GM21528 (cell line): ENCODE measurements at regions not wholly inside any gene's neighbourhood (a gene's known extent, or its start where the extent isn't known, plus 50 kb on each side); places are given as distances from the start of the nearest gene placed in this dataset.
"Not testable (repeated sequence)": the region's sequence is repeated elsewhere in the genome, so short reads cannot be mapped to it uniquely, and the experiment has no call there.

Experiments used
- ATAC-seq: cut with Tn5 transposase; IDR thresholded peaks from one replicate; pipeline ENCODE4 v1.9.1; 2021; ENCODE audit warnings: mild to moderate bottlenecking, moderate library complexity; ENCODE audit not compliant: unreplicated experiment, low FRiP score

GRCh38 chr6:22115559-22115958 is 181.3 kb downstream of the PRL start:
- no peak for ATAC-seq

GRCh38 chr6:22117631-22118030 is 179.2 kb downstream of the PRL start:
- ATAC-seq, result no peak

GRCh38 chr6:22119500-22119899 is 177.3 kb downstream of the PRL start:
- ATAC-seq, result no peak

- no peak for ATAC-seq
Measured at GRCh38 chr6:22124756-22125155, 172.1 kb downstream of the PRL start.

GRCh38 chr6:22126910-22127309 is 169.9 kb downstream of the PRL start:
- ATAC-seq, result no peak

DNA sequence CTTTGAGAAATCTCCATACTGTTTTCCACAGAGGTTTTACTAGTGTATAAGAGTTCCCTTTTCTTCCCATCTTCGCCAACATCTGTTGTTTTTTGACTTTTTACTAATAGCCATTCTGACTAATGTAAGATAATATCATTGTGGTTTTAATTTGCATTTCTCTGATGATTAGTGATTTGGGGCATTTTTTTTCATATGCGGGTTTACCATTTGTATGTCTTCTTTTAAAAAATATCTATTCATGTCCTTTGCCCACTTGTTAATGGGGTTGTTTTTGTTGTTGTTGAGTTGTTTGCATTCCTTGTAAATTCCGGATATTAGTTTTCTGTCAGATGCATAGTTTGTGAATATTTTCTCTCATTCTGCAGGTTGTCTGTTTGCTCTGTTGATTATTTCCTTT is 167.1 kb downstream of the PRL start:
- no peak for ATAC-seq

DNA sequence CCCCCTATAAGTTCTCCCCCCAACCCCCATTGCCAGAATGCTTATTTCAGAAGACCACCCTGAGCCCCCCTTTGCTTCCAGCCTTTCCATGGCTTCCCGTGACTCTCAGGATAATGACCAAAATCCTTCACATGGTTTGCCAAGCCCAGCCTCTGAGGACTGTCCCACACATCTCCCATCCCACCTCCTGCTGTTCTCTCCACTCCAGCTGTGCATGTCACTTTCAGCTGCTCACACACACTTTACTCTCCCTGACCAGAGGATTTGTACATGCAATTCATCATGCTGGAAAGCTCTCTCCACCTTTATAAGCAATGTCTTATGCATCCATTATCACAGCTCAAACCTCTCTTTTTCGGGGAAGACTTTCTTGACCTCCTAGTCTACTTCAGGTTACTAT is 164.2 kb downstream of the PRL start:
- no peak for ATAC-seq

- no peak for ATAC-seq
Measured at GRCh38 chr6:22133357-22133756, 163.5 kb downstream of the PRL start.

GRCh38 chr6:22134308-22134707 is 162.5 kb downstream of the PRL start:
- ATAC-seq, result no peak

- no peak for ATAC-seq
Measured at GRCh38 chr6:22135395-22135794, 161.4 kb downstream of the PRL start.

DNA sequence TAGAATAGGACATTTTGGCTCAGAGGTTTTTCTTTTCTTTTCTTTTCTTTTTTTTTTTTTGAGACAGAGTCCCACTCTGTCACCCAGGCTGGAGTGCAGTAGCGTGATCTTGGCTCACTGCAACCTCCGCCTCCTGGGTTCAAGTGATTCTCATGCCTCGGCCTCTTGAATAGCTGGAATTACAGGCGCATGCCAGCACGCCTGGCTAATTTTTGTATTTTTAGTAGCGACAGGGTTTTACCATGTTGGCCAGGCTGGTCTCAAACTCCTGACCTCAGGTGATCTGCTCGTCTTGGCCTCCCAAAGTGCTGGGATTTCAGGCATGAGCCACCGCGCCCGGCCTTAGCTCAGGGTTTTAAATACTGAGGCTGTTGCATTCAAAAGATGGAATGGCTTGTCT is 156.1 kb downstream of the PRL start:
- not testable (repeated sequence) for ATAC-seq

DNA sequence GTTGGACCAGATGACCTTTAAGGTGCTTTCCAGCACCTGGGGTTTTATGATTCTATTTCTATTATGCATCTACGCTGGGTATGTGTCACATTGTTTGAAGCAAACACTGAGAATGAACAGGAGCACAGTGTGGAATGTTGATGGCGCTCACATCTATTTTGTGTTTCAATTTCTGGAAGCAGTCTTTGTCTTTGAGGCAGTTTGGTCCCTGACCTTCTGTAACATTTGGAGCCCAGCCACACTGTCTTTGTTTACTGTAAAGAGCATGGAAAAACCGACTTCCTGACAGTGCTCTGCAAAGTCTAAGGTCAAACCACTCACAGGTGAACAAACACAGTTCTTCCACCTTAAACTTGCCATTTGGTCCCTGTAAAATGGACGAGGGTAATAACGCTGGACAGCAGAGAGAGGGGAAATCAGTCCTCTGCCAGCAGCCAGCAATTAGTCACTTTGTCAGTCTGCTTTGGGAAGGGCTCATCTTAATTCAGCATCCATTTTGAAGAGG is 155.5 kb downstream of the PRL start:
- ATAC-seq, result no peak

- ATAC-seq, result no peak
Measured at GRCh38 chr6:22142856-22143255, 154.0 kb downstream of the PRL start.

- ATAC-seq, result no peak
Measured at GRCh38 chr6:22145376-22145775, 151.5 kb downstream of the PRL start.

DNA sequence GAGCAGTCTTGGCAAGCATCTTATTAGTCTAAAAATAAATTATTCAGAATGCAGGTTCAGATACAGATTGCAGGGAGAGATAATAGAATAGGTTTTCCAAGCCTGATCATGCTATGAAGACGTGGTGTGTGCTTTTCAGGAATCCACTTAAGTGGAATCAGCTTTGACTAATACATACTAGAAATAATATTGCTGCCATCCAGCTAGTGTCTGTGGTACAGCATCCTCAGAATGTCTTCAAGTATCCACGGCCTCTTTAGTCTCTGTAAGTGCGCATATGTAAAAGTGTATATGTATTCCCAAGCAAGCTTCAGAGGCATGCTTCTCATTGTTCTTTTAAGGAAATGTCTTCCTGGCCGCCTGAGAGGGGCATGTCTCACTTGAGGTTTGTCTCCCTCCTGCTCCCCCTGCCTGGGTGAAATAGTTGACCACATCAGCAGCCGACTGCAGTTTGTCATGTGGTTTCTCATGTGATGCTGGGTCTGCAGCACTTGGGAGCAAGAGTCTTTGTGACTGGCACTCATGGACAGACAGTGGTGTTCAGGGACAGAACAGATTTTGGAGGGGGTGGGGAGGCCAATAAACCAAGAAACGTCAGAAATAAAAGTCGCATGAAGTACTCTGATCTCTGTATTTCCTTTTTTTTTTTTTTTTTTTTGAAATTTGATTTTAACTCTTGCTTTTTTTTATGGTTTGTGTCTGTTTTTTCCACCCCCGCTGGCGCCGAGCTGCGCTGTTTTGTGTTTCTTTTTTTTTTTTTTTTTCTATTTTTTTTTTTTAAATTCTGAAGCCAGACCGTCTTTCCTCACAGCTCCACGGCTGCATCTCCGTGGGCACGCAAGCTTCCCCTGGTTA is 150.8 kb downstream of the PRL start:
- no peak for ATAC-seq

DNA sequence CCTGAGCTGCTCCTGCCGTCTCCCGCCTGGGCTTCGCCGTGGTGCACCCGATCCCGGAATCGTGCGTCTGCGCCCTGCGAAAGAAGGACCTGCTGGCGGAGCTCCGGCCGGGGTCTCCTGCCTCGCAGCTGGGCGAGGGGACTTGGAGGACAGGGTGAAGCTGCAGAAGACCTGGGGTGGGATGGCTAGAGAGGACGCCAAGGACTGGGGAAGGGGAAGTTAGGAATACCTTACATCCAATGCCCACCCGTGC is 150.2 kb downstream of the PRL start:
- no peak for ATAC-seq

GRCh38 chr6:22146931-22147701 is 149.7 kb downstream of the PRL start:
- ATAC-seq, result no peak

DNA sequence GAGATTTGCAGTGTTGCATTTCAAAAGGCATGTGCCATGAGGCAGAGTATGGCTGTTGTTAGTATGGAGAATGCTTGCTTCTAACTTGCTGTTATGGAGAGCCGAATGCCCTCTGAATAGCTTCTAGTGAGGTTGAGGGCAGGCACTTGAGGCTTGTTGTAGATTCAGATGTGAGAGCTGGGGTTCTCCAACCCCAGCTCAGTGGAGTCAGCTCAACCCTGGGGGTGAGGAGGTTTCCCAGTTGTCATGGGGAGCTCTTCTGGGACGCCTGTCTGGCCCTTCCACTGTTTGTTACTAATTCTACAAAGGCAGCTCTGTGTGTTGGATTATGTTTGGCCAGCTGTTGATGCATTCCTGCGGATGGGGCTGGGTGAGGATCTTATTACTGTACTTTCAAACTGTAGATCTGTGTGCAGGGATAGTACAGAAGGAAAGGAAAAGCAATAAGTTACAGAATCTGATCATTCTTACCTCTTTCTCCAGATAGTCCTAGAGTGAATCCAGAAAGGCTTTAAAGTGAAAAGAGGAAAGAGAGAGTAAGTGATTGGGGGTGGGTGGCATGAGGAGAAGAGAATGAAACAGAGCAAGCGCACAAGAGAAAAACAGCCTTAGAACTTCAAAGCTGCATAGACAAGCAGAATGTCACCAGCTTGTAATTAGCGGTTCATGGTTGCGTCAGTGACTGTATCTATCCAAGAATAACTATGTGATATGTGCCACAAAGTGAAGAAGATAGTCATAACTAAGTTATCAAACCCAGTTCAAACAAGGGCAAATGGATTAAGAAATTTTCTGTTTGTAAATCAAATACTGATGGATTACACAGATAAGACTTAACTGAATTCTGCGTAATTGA is 148.7 kb downstream of the PRL start:
- no peak for ATAC-seq

DNA sequence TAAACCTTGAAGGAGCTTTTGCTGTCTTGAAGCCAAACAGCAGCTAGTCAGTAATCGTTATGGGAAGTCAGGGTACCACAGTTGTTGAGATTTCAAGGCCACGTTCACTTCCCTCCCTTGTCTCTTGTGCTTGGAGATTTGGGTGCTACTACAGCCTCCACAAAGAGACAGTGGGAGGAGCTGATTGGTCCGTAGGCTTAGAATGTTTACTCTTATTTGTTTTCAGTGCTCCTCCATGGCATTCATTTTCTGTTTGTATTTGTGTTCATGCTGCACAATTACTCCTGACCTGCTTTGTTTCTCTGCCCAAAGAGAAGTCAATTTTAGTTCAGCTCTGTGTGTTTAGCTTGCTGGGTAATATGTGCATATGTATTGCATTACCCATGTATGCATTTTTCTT is 147.7 kb downstream of the PRL start:
- no peak for ATAC-seq

DNA sequence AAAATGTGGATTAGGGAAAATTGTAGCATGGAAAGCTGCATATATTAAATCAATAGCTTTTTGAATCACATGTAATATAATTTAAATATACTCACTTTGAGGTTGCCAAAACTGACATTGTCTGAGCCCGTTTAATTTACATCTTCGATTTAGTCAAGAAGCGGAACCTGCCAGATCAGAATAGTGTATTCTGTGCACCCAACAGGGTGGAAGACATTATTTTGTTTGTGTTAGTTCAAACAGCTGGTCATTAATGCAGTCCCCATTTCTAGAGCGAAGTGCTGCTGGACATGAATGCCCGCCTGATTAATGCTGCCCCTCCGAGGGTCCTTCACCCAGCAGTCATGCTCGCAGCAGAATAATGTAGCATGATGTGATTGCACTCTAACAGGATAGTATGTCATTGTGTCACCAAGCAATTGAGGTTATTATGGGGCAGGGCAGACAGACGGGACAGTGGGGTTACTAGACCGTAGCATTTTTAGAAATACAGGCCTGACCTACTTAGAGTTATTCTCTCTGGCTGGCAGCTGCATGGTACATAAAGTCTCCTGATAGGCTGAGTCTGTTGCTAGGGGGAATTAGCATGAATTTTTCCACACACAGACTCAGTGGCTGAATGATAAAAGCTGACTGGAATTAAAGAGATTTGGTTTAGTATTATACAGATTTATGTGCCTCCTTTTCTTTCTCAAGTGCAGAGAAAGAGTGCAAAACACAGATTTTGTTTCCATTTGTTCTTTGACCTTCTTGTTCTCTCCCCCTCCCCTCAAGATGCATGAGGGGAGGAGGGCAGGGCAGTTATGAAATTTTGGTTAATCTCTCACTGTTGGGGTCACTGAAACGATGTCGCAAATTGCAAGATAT is 147.1 kb downstream of the PRL start:
- ATAC-seq, result no peak
